H1 (cell line): ENCODE measurements at regions not wholly inside any gene's neighbourhood (a gene's known extent, or its start where the extent isn't known, plus 50 kb on each side); places are given as distances from the start of the nearest gene placed in this dataset.

ENCODE experiments used
- CTCF ChIA-PET: fragments of 300-600 bp; sonication (Branson Sonifier 250); formaldehyde crosslinking; loops from one replicate; lab custom pipeline; 2021; ENCODE audit not compliant: partially characterized antibody; lab: Charles Lee
- POLR2A ChIA-PET: fragments of 300-600 bp; sonication (Branson Sonifier 250); formaldehyde crosslinking; loops from one replicate; lab custom pipeline; 2021; ENCODE audit warnings: inconsistent platforms; ENCODE audit not compliant: partially characterized antibody; lab: Charles Lee
- DNase-seq, 2 experiments: peaks; one replicate each; pipeline versions ENCODE4 v3.0.0 to v3.0.0-alpha.2; 2010 to 2022; ENCODE audit warnings: low spot score in 2 of 2, low read depth in 1 of 2, mixed read lengths in 1 of 2
- FAIRE-seq: peaks from 2 replicates; lab custom pipeline; 2011; peaks lifted over from hg19 to GRCh38; lab: Jason Lieb, UNC
- H2AFZ ChIP-seq: 2 replicates; pipeline ENCODE4 v1.8.1; 2012; ENCODE audit warnings: low read length, inconsistent platforms
- H2AK5ac ChIP-seq: 2 replicates; pipeline ENCODE4 v1.6.1; 2013; ENCODE audit warnings: low read depth, low read length
- H2BK120ac ChIP-seq: replicated peaks from 2 replicates; pipeline ENCODE3; 2013; ENCODE audit warnings: low read depth, low read length, inconsistent platforms
- H2BK12ac ChIP-seq: 2 replicates; pipeline ENCODE4 v1.6.1; 2013; ENCODE audit warnings: low read depth, low read length
- H2BK15ac ChIP-seq: 2 replicates; pipeline ENCODE4 v1.6.1; 2013; ENCODE audit warnings: low read length
- H2BK20ac ChIP-seq: 2 replicates; pipeline ENCODE4 v1.6.1; 2013; ENCODE audit warnings: low read length
- H2BK5ac ChIP-seq: 2 replicates; pipeline ENCODE4 v1.6.1; 2013; ENCODE audit warnings: low read depth, low read length
- H3K14ac ChIP-seq: 2 replicates; pipeline ENCODE4 v1.6.1; 2013; ENCODE audit warnings: inconsistent platforms; ENCODE audit not compliant: insufficient read length
- H3K18ac ChIP-seq: 2 replicates; pipeline ENCODE4 v1.6.1; 2013; ENCODE audit warnings: low read length; ENCODE audit errors: extremely low read depth
- H3K23ac ChIP-seq: 2 replicates; pipeline ENCODE4 v1.6.1; 2013; ENCODE audit warnings: inconsistent platforms; ENCODE audit not compliant: insufficient read length
- H3K23me2 ChIP-seq: 2 replicates; pipeline ENCODE4 v1.6.1; 2013; ENCODE audit warnings: low read depth, low read length
- H3K27ac ChIP-seq: 2 replicates; pipeline ENCODE4 v1.6.1; 2011; ENCODE audit warnings: low read depth, low read length, inconsistent platforms
- H3K27me3 ChIP-seq, 4 experiments: replicated peaks in 1 of 4; 1 replicate in 1 of 4; 2 replicates in 3 of 4; pipeline versions ENCODE4 v1.6.1 to v1.8.1; 2011 to 2013; ENCODE audit warnings: low read length in 3 of 4, mild to moderate bottlenecking in 3 of 4, inconsistent platforms in 2 of 4, mixed read lengths in 2 of 4, moderate library complexity in 1 of 4; ENCODE audit not compliant: control insufficient read depth in 3 of 4, insufficient read depth in 3 of 4; ENCODE audit errors: extremely low read depth in 1 of 4
- H3K36me3 ChIP-seq, 4 experiments: 2 replicates each; pipeline versions ENCODE4 v1.6.1 to v1.8.1; 2011 to 2013; ENCODE audit warnings: mild to moderate bottlenecking in 4 of 4, low read length in 3 of 4, moderate library complexity in 2 of 4, control low read depth in 1 of 4, inconsistent platforms in 1 of 4; ENCODE audit not compliant: insufficient read depth in 4 of 4, control insufficient read depth in 2 of 4
- H3K4ac ChIP-seq: replicated peaks from 2 replicates; pipeline ENCODE3; 2013; ENCODE audit warnings: low read length, low read depth, mixed read lengths, inconsistent platforms; ENCODE audit not compliant: insufficient read length
- H3K4me1 ChIP-seq, 4 experiments: replicated peaks in 1 of 4; 1 replicate in 1 of 4; 2 replicates in 3 of 4; pipeline versions ENCODE4 v1.6.1 to v1.8.1; 2011 to 2013; ENCODE audit warnings: low read length in 3 of 4, inconsistent platforms in 2 of 4, mixed read lengths in 1 of 4; ENCODE audit not compliant: insufficient read depth in 4 of 4, control insufficient read depth in 3 of 4
- H3K4me2 ChIP-seq, 2 experiments: 2 replicates each; pipeline versions ENCODE4 v1.6.1 to v1.8.1; 2011 to 2013; ENCODE audit warnings: low read depth in 2 of 2, low read length in 2 of 2, control low read depth in 1 of 2, inconsistent platforms in 1 of 2, mild to moderate bottlenecking in 1 of 2; ENCODE audit not compliant: insufficient read depth in 1 of 2
- H3K4me3 ChIP-seq, 4 experiments: fragments of 200-600, 300-600 bp in 1 of 4; sonication (generic), shearing (Covaris generic), sonication (Bioruptor Twin) in 1 of 4; 2 replicates each; pipeline versions ENCODE4 v1.5.1 to v1.8.1; 2011 to 2016; ENCODE audit warnings: low read length in 4 of 4, low read depth in 3 of 4, control low read depth in 2 of 4, inconsistent platforms in 2 of 4, mild to moderate bottlenecking in 2 of 4, mixed read lengths in 1 of 4, moderate library complexity in 1 of 4; ENCODE audit not compliant: insufficient read depth in 2 of 4; ENCODE audit errors: extremely low read depth in 1 of 4
- H3K56ac ChIP-seq: replicated peaks from 2 replicates; pipeline ENCODE3; 2013; ENCODE audit warnings: low read depth, mild to moderate bottlenecking, mixed read lengths, low read length, inconsistent platforms; ENCODE audit not compliant: insufficient read length
- H3K79me1 ChIP-seq: 2 replicates; pipeline ENCODE4 v1.6.1; 2013; ENCODE audit warnings: low read depth, low read length, control low read depth
- H3K79me2 ChIP-seq, 2 experiments: 2 replicates each; pipeline versions ENCODE4 v1.6.1 to v1.8.1; 2012 to 2013; ENCODE audit warnings: low read length in 2 of 2, mild to moderate bottlenecking in 2 of 2, inconsistent platforms in 1 of 2; ENCODE audit not compliant: insufficient read depth in 2 of 2, control insufficient read depth in 1 of 2
- H3K9ac ChIP-seq, 4 experiments: replicated peaks in 1 of 4; 1 replicate in 1 of 4; 2 replicates in 3 of 4; pipeline versions ENCODE4 v1.6.1 to v1.8.1; 2011 to 2013; ENCODE audit warnings: low read depth in 3 of 4, low read length in 3 of 4, control low read depth in 2 of 4, mild to moderate bottlenecking in 2 of 4, moderate library complexity in 2 of 4, inconsistent platforms in 1 of 4; ENCODE audit errors: extremely low read depth in 1 of 4
- H3K9me3 ChIP-seq, 2 experiments: 2 replicates each; pipeline versions ENCODE4 v1.6.1 to v1.8.1; 2012 to 2013; ENCODE audit warnings: mild to moderate bottlenecking in 2 of 2, moderate library complexity in 2 of 2, control low read depth in 1 of 2, inconsistent platforms in 1 of 2, low read depth in 1 of 2, low read length in 1 of 2, mixed read lengths in 1 of 2; ENCODE audit not compliant: insufficient read depth in 2 of 2
- H4K20me1 ChIP-seq, 2 experiments: replicated peaks in 1 of 2; 2 replicates each; pipeline versions ENCODE3 to v1.8.1; 2011 to 2013; ENCODE audit warnings: inconsistent platforms in 2 of 2, low read length in 2 of 2, mild to moderate bottlenecking in 1 of 2; ENCODE audit not compliant: insufficient read depth in 2 of 2, control insufficient read depth in 1 of 2
- H4K5ac ChIP-seq: 2 replicates; pipeline ENCODE4 v1.6.1; 2013; ENCODE audit warnings: low read length, low read depth, mixed read lengths, inconsistent platforms; ENCODE audit not compliant: insufficient read length
- H4K8ac ChIP-seq: 2 replicates; pipeline ENCODE4 v1.8.0; 2013; ENCODE audit warnings: mild to moderate bottlenecking, moderate library complexity, low read length, inconsistent platforms; ENCODE audit not compliant: insufficient read depth; ENCODE audit errors: extremely low read depth
- H4K91ac ChIP-seq: replicated peaks from 2 replicates; pipeline ENCODE3; 2013; ENCODE audit warnings: low read length, mixed read lengths, inconsistent platforms; ENCODE audit not compliant: insufficient read length
- CHD1 ChIP-seq: IDR thresholded peaks from 2 replicates; pipeline ENCODE4 v1.6.1; 2012; ENCODE audit warnings: low read depth, low read length, improper control_type of control experiment
- CHD2 ChIP-seq: IDR thresholded peaks from 2 replicates; pipeline ENCODE4 v1.6.1; 2012; ENCODE audit warnings: low read length, improper control_type of control experiment
- CREB1 ChIP-seq: IDR thresholded peaks from 2 replicates; pipeline ENCODE4 v1.6.1; 2012; ENCODE audit warnings: inconsistent platforms
- EGR1 ChIP-seq: IDR thresholded peaks from 2 replicates; pipeline ENCODE4 v1.6.1; 2011; ENCODE audit warnings: low read depth, low read length, borderline replicate concordance
- EZH2 ChIP-seq: fragments of 200-600 bp; sonication (generic); IDR thresholded peaks from 2 replicates; pipeline ENCODE4 v1.7.1; 2012; ENCODE audit warnings: low read depth, mild to moderate bottlenecking, moderate library complexity, low read length, inconsistent platforms; ENCODE audit not compliant: severe bottlenecking
- HDAC6 ChIP-seq: IDR thresholded peaks from one replicate; pipeline ENCODE4 v1.7.1; 2012; ENCODE audit warnings: low read depth, mild to moderate bottlenecking, inconsistent platforms, low read length, moderate library complexity
- KDM1A ChIP-seq: fragments of 200-600, 300-600 bp; sonication (generic); IDR thresholded peaks from 2 replicates; pipeline ENCODE4 v1.7.1; 2016; ENCODE audit warnings: mild to moderate bottlenecking, low read length, borderline replicate concordance
- KDM5A ChIP-seq: fragments of 200-600 bp; IDR thresholded peaks from 2 replicates; pipeline ENCODE4 v1.7.1; 2012; ENCODE audit warnings: mild to moderate bottlenecking, low read length, inconsistent platforms, mixed read lengths
- NANOG ChIP-seq: IDR thresholded peaks from 2 replicates; pipeline ENCODE4 v1.6.1; 2011; ENCODE audit warnings: low read length, low read depth, mild to moderate bottlenecking, inconsistent platforms; ENCODE audit not compliant: insufficient read depth, poor library complexity, severe bottlenecking
- POLR2AphosphoS5 ChIP-seq: IDR thresholded peaks from 2 replicates; pipeline ENCODE4 v1.6.1; 2011; ENCODE audit warnings: low read depth, low read length
- SIRT6 ChIP-seq: IDR thresholded peaks from one replicate; pipeline ENCODE4 v1.7.1; 2012; ENCODE audit warnings: low read length, inconsistent platforms
- TAF7 ChIP-seq: optimal IDR thresholded peaks from 2 replicates; pipeline ENCODE3; 2011; ENCODE audit warnings: low read depth, mild to moderate bottlenecking, inconsistent platforms, low read length, moderate library complexity, borderline replicate concordance
- USF2 ChIP-seq: IDR thresholded peaks from 2 replicates; pipeline ENCODE4 v1.6.1; 2011; ENCODE audit warnings: low read length, improper control_type of control experiment
- WGBS, 2 experiments: shearing (Covaris generic) in 1 of 2; methylation state at CpG; one replicate each; pipeline versions ENCODE4 v1.1.6 to v1.1.7; 2013 to 2015; ENCODE audit warnings: low lambda C conversion rate in 2 of 2, mixed read lengths in 2 of 2, inconsistent platforms in 1 of 2, low coverage in 1 of 2, missing lambda C conversion rate in 1 of 2; ENCODE audit not compliant: insufficient replicate concordance in 2 of 2, insufficient coverage in 1 of 2, insufficient read length in 1 of 2; ENCODE audit errors: extremely low coverage in 1 of 2, missing lambda C conversion rate in 1 of 2; 5-methylcytosine and 5-hydroxymethylcytosine counted together

- Histone ChIP-seq H3K23me2 (no peaks in the 10 kb centered on the region), H3K9me3 (no peaks in the 10 kb centered on the region; a peak in 1 of 4 replicates), H3K79me1 (no peaks in the 10 kb centered on the region), H2BK12ac (no peak overlapping the region), H3K79me2 (no peaks in the 10 kb centered on the region), H4K20me1 (no peaks in the 10 kb centered on the region), H4K8ac (no peak overlapping the region), H3K9ac (no peak overlapping the region), H4K91ac (no peak overlapping the region), H3K18ac (no peak overlapping the region), H3K4ac (no peak overlapping the region), H2AK5ac (no peak overlapping the region), H3K4me1 (peaks cover 0 to 2% (median 0%) of the 10 kb centered on the region in 4 experiments; a peak in 3 of 7 replicates), H2BK120ac (no peak overlapping the region), H2AFZ (no peak overlapping the region), H3K36me3 (no peaks in the 10 kb centered on the region), H3K27ac (no peak overlapping the region), H2BK5ac (no peak overlapping the region), H2BK20ac (no peak overlapping the region), H4K5ac (no peak overlapping the region), H3K4me2 (no peak overlapping the region), H3K56ac (no peak overlapping the region), H3K23ac (no peak overlapping the region), H3K4me3 (no peak overlapping the region), H2BK15ac (no peak overlapping the region), H3K14ac (no peak overlapping the region), H3K27me3 (no peaks in the 10 kb centered on the region; a peak in 1 of 7 replicates)
- FAIRE-seq, result no peak
- 87% methylated on average over 4 of the region's 4 CpGs; no CpG with 5 or more reads in 1 of the 2 experiments for WGBS, 2 experiments
- no peak for TF ChIP-seq POLR2AphosphoS5
- no peak for TF ChIP-seq USF2
- TF ChIP-seq KDM5A, result no peak
- TF ChIP-seq CREB1, result no peak
- no peak for TF ChIP-seq KDM1A
- no peak for TF ChIP-seq EZH2
- TF ChIP-seq NANOG, result no peak
- TF ChIP-seq HDAC6, result no peak
- TF ChIP-seq EGR1, result no peak
- TF ChIP-seq CHD1, result no peak
- TF ChIP-seq CHD2, result no peak
- no peak for TF ChIP-seq SIRT6
- TF ChIP-seq TAF7, result no peak
- CTCF ChIA-PET, result interaction anchor here (0.8 to 8.5 kb wide), 24 partner anchors 10 to 274 kb away, joined by 3 to 442 read pairs (median 8); partner anchors contain the start of genes CCL1, CCL13, CCL2 and CCL7
- no peak for DNase-seq
- POLR2A ChIA-PET, result interaction anchor here (0.6 kb wide), 2 partner anchors 16 to 1609 kb away, joined by 3 read pairs; no protein-coding TSS in a partner anchor
Measured at GRCh38 chr17:34201767-34202166, 53.3 kb upstream of the CCL2 start.
